Pulmonary artery endothelial cell (primary cell): ENCODE measurements at regions not wholly inside any gene's neighbourhood (a gene's known extent, or its start where the extent isn't known, plus 50 kb on each side); places are given as distances from the start of the nearest gene placed in this dataset.
"Not testable (repeated sequence)": the region's sequence is repeated elsewhere in the genome, so short reads cannot be mapped to it uniquely, and the experiment has no call there.

Experiments used
- DNase-seq: peaks from one replicate; pipeline ENCODE4 v3.0.0-alpha.2; 2011; ENCODE audit warnings: low read depth, low spot score

GRCh38 chr3:10736444-10736843 lies 79.6 kb upstream of the SLC6A11 start:
- DNase-seq = not testable (repeated sequence)

GRCh38 chr3:10737785-10738184 lies 78.2 kb upstream of the SLC6A11 start:
- no peak for DNase-seq

GRCh38 chr3:10738688-10739372 lies 77.2 kb upstream of the SLC6A11 start:
- no peak for DNase-seq

GRCh38 chr3:10740954-10741353 lies 75.1 kb upstream of the SLC6A11 start:
- DNase-seq = no peak

- no peak for DNase-seq
These were observed 73.9 kb upstream of the SLC6A11 start for GRCh38 chr3:10741891-10742671.

- no peak for DNase-seq
These were observed 72.5 kb upstream of the SLC6A11 start for GRCh38 chr3:10743366-10744097.

- no peak for DNase-seq
These were observed 71.9 kb upstream of the SLC6A11 start for GRCh38 chr3:10744098-10744465.

GRCh38 chr3:10745392-10745791 lies 70.6 kb upstream of the SLC6A11 start:
- DNase-seq = no peak

GRCh38 chr3:10746001-10746400 lies 70.0 kb upstream of the SLC6A11 start:
- DNase-seq = no peak

GRCh38 chr3:10746684-10747083 lies 69.3 kb upstream of the SLC6A11 start:
- no peak for DNase-seq

- DNase-seq = no peak
These were observed 68.7 kb upstream of the SLC6A11 start for GRCh38 chr3:10747341-10747740.

GRCh38 chr3:10748040-10748439 lies 68.0 kb upstream of the SLC6A11 start:
- no peak for DNase-seq

GRCh38 chr3:10753964-10754363 lies 62.1 kb upstream of the SLC6A11 start:
- DNase-seq = peak; percentile 13

GRCh38 chr3:10756546-10756945 lies 59.5 kb upstream of the SLC6A11 start:
- no peak for DNase-seq

- DNase-seq = no peak
These were observed 58.8 kb upstream of the SLC6A11 start for GRCh38 chr3:10757021-10757820.

- DNase-seq = no peak
These were observed 58.3 kb upstream of the SLC6A11 start for GRCh38 chr3:10757821-10758130.

GRCh38 chr3:10758304-10759037 lies 57.6 kb upstream of the SLC6A11 start:
- peak; percentile 40 for DNase-seq

GRCh38 chr3:10759495-10759894 lies 56.5 kb upstream of the SLC6A11 start:
- no peak for DNase-seq

GRCh38 chr3:10760199-10760598 lies 55.8 kb upstream of the SLC6A11 start:
- DNase-seq = no peak

- DNase-seq = no peak
These were observed 54.4 kb upstream of the SLC6A11 start for GRCh38 chr3:10761583-10761982.

GRCh38 chr3:10762116-10762515 lies 53.9 kb upstream of the SLC6A11 start:
- DNase-seq = no peak
